Activated CD4-positive, alpha-beta T cell treated with anti-CD3 and anti-CD28 coated beads for 4 hours (primary cell): ENCODE measurements at regions not wholly inside any gene's neighbourhood (a gene's known extent, or its start where the extent isn't known, plus 50 kb on each side); places are given as distances from the start of the nearest gene placed in this dataset.
"Not testable (repeated sequence)": the region's sequence is repeated elsewhere in the genome, so short reads cannot be mapped to it uniquely, and the experiment has no call there.

Source experiments
- DNase-seq, 2 donors: peaks; one replicate each; pipeline ENCODE4 v3.0.0-alpha.2; 2020

- DNase-seq: no peak
Observed at GRCh38 chr7:52775876-52776275, 259.6 kb upstream of the POM121L12 start.

DNA sequence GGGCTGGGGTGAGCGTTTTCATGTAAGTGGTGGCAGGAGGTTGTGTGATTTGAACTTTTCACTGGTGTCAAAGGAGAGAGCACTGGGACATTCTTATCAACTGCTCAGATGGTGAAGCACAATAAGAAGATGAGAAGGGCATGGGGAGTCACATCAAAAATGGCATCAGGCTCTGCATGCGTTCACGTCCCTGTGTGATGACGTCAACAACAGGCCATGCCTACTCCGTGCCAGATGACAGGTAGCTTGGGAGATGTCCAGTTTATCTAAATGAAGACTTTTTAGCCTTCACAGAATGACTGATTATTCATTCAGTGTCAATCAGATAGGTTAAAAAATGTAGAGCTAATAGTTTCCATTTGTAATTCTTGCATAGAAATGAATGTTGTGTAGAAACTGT, 264.3 kb upstream of the POM121L12 start:
- DNase-seq: no peak

DNA sequence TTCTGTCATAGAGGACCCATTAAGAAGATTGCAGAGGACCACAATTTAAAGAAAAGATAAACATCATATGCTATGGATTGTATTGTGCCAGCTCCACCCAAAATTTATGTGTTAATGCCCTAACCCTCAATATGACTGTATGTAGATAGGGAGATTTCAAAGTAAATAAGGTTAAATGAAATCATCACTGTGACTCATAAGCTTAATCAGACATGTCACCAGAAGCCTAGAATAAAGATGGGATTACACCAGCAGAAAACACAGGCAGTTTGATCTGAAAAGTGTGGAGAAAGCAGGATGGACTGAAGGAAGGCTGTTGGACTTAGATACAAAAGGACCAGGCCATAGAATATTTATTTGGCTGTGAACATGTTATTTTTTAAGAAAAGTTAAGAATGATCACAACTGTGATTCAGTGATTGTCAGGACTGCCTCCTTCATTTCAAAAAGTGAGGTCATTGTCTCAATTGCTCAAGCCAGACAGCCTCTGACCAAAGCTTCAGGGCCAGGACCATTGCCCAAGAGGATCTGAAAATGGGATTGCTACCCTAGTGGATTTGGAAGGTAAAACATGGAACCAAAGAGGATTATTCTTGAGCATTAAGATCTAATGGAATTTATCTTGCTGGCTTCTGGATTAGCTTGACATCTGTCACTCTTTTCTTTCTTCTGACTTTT, 270.8 kb upstream of the POM121L12 start:
- no peak for DNase-seq

GRCh38 chr7:52758356-52758755, 277.1 kb upstream of the POM121L12 start:
- DNase-seq: no peak

DNA sequence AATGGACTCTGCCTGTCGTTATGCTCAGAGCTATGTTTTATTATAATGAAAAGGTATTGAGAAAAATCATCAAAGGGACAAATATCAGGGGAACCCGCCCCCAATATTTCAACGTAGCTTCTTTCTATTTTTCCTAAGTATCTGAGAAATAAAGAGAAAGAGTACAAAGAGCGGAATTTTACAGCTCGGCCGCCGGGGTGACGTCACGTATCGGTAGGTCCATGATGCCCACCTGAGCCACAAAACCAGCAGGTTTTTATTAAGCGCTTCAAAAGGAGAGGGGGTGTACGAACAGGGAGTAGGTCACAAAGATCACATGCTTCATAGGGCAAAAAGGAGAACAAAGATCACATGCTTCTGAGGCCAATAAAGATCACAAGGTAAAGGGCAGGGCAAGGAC, 281.6 kb upstream of the POM121L12 start:
- DNase-seq: no peak

DNA sequence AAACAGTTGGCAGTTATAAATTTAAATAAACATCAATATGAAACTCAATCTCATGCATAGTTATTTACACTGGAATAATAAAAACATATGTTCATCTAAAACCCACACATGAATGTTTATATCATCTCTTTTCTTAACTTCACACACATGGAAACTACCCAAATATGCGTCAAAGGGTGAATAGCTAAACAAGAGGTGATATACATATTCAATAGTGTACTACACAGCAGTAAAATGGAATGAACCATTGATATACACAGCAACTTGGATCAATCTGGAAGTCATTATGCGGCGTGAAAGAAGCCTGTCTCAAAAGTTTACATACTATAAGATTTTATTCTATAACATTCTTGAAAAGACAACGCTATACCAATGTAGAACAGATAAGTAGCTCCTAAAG, 282.5 kb upstream of the POM121L12 start:
- DNase-seq: no peak

GRCh38 chr7:52749880-52750279, 285.6 kb upstream of the POM121L12 start:
- DNase-seq: no peak

- no peak for DNase-seq
Observed at GRCh38 chr7:52747817-52748216, 287.6 kb upstream of the POM121L12 start.

- DNase-seq: no peak
Observed at GRCh38 chr7:52741670-52742290, 293.7 kb upstream of the POM121L12 start.

DNA sequence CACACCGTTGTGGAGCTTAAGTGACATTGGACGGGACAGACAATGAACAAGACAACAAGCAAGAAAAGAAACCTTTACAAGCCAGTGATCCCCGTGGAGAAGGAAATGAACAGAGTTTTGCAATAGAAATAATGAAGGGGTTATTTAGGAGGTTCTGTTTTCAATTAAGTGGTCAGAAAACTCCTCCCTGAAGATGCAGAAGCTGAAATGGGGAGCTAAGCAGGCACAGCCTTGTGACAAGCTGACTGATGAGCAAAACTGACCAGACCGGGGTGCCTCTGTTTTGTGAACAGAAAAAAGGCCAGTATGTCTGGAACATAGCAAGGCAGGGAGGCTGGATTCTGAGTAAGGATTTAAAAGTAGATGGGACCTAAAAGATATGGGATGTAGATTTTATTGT, 299.8 kb upstream of the POM121L12 start:
- DNase-seq: no peak

GRCh38 chr7:52728683-52729082, 306.8 kb upstream of the POM121L12 start:
- DNase-seq: not testable (repeated sequence)

- no peak for DNase-seq
Observed at GRCh38 chr7:52727632-52728031, 307.8 kb upstream of the POM121L12 start.

DNA sequence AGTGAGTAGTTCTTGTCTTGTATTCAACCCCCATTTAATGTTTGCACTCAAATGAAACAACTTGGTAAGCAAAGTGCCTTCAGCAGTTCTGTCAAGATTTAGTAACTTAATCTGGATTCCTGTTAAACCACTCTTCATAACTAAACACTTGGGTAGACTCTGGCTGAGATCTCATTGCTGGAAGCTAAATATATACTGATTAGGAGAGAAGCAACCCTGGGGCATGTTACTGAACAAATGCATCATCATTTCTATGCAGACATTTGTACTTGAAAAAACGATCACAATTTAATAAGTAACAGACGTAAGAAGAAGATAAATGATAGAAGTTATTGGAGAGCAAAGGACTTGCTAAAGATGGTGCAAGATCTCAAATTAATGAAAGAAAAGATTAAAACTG, 308.4 kb upstream of the POM121L12 start:
- DNase-seq: no peak

- no peak for DNase-seq
Observed at GRCh38 chr7:52726493-52726892, 308.9 kb upstream of the POM121L12 start.

GRCh38 chr7:52723606-52724005, 311.8 kb upstream of the POM121L12 start:
- no peak for DNase-seq

DNA sequence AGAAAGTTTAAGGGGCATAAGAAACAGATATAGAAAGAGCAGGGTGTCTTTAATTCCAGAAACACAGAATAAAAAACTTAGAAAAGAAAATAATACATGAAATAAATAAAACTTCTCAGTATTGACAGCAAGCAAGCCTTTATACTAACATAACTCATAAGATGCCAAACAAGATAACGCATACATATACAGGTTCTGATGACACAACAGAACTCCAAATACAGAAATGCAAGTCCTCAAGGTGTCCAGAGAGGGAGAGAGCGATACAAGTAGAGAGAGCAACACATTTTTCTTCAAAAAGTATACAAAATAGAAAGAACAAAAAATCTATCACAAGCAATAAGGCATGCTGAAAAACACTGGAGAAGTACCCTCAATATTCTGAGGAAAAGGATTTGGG, 314.6 kb upstream of the POM121L12 start:
- no peak for DNase-seq

GRCh38 chr7:52719677-52720076, 315.8 kb upstream of the POM121L12 start:
- no peak for DNase-seq

GRCh38 chr7:52715701-52716100, 319.7 kb upstream of the POM121L12 start:
- no peak for DNase-seq

DNA sequence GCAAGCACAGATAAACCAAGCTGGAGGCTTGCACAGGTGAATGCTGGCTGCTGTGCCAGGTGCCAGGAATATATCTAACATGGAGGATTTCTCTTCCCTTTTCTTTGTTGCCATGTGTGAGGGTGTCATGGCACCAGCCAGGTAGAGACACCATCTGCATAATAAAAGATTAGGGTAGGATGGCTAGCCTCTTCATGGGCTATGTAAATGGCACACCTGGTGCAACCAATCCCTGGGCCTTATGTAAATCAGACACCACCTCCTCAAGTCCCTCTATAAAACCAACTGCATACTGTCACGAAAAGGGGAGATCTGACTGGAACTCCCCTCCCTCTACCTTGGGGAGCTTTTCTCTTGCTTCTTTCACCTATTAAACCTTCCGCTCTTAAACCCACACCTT, 322.5 kb upstream of the POM121L12 start:
- DNase-seq: no peak

DNA sequence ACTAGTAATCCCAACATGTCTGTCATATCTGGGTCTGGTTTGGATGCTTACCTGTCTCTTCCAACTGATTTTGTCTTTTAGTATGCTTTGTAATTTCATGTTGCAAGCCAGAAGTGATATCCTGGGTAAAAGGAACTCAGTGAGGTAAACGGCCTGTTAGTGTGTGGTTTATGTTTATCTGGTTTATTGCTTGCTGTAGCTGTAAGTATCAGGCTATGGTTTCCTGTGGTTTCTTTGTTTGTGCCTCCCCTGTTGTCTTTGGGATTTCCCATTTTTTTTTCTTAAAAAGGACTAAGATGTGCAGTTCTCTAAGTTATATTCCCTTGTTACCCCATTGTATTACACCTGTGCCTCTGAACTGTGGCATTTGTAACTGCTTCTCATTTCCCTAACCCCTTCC, 323.5 kb upstream of the POM121L12 start:
- no peak for DNase-seq

DNA sequence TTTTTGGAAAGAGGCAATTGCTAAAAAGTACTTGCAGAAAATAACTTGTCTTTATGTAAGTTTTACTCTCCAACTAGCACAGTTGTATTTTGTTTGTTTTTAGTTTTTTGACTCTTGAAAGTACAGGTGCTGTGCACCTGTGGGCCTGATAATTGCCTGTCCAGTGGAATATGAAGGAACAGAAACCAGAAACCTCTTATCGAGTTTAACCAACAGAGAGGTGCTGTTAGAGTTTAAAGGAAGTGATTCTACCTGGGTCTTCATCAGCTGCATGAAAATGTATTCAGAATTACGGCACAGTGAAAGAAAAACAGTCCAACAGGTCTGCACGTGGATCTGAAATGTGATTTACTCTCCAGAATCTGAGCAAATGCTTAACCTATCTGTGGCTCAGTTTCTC, 326.6 kb upstream of the POM121L12 start:
- DNase-seq: no peak

- DNase-seq: no peak
Observed at GRCh38 chr7:52705768-52706167, 329.7 kb upstream of the POM121L12 start.

DNA sequence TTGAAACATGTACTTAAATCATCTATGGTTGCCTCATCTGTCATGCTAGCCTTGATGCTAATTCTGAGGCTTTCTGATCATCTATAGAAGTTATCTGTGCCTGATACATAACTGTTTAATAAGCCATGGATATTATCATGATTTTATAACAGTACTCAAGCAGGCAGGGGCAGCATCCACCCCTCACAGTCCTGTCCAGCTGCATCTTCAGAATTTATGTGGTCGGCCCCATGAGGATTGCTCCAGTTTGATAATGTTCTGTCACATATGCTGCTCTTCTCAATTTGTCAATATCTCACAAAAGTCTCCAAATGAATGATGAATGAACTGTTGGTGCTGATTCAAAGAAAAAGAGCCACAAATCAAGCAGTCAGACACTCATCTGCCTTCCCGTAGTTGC, 335.1 kb upstream of the POM121L12 start:
- no peak for DNase-seq

GRCh38 chr7:52695973-52696595, 339.3 kb upstream of the POM121L12 start:
- DNase-seq: no peak

DNA sequence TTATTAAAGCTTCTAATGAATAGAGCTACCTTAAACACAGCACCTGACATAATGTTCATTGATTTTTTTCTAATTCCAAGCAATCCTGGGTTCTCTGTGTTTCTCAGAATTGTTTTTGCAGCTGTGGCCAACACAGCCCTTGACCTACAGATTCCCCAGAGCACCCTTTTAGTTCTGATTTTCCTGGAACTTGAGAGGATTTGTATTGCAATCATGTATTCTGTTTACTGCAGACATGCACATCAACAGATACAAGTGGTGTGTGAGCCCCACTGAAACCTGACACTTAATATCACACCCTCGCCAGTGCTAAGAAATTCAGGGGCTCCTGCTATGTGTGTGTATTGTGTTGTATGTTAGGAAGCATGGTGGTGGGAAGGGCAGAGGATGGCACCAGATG, 344.2 kb upstream of the POM121L12 start:
- no peak for DNase-seq
